ENCODE measurements at regions not wholly inside any gene's neighbourhood (a gene's known extent, or its start where the extent isn't known, plus 50 kb on each side); places are given as distances from the start of the nearest gene placed in this dataset.

DNA sequence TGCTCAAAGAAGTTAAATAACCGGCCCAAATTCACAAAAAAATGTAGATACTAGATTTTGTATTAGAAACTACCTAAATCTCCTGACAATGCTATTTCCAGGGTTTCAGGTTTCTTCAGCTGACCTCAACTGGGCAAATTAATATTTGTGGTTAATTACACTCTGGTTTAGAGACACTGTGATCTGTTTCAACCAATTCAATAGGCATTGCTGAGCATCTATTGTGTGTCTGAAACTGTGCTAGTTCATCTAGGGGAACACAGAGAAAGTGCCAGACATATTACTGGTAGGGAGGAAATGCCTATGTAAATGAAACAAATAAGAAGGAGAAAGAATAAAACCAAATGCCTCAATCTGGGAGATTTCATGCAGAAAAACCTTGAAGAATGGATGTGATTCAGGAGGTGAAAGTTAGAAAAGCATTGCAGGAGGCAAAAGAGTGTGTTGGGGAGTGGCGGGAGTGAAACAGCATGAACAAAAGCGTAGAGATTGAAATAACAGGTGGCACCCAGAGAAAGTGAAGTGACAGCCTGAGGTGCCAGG, 51.3 kb upstream of the IVNS1ABP start:
- TF ChIP-seq, protein P1, sequence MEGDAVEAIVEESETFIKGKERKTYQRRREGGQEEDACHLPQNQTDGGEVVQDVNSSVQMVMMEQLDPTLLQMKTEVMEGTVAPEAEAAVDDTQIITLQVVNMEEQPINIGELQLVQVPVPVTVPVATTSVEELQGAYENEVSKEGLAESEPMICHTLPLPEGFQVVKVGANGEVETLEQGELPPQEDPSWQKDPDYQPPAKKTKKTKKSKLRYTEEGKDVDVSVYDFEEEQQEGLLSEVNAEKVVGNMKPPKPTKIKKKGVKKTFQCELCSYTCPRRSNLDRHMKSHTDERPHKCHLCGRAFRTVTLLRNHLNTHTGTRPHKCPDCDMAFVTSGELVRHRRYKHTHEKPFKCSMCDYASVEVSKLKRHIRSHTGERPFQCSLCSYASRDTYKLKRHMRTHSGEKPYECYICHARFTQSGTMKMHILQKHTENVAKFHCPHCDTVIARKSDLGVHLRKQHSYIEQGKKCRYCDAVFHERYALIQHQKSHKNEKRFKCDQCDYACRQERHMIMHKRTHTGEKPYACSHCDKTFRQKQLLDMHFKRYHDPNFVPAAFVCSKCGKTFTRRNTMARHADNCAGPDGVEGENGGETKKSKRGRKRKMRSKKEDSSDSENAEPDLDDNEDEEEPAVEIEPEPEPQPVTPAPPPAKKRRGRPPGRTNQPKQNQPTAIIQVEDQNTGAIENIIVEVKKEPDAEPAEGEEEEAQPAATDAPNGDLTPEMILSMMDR (IDR thresholded peaks at IDR 0.05) = no peak
- no peak for TF ChIP-seq POLR2A (IDR thresholded peaks at IDR 0.05)
